ENCODE measurements at regions not wholly inside any gene's neighbourhood (a gene's known extent, or its start where the extent isn't known, plus 50 kb on each side); places are given as distances from the start of the nearest gene placed in this dataset.

DNA sequence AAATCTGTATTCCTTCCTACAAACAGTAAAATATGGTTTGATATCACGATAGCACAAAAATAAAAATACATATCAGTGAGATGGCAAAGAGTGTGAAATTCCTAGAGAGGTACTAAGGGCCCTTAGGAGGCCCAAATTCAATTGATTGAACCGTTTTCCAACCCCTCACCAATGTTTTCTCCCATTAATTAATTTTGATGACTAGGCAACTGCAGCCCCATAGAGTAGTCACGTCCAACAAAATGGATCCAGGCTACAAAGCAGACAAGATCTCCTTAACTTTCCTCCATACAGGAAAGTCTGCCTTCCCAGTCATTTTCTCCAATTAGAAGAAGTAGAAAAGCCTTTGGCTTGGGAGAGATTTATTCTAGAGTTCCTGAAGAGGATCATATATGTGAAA is 193.9 kb downstream of the PLOD2 start:
- H3K4me3 ChIP-seq (ENCODE audit: low read length in 2 of 2), result no peak overlapping the region
- H3K9ac ChIP-seq (ENCODE audit: low read length in 2 of 2), result no peak overlapping the region
- H3K4me1 ChIP-seq (ENCODE audit: control insufficient read depth, insufficient read depth, low read length), result no peaks in the 10 kb centered on the region
- H3K27me3 ChIP-seq (ENCODE audit: control insufficient read depth in 1 of 2, insufficient read depth in 2 of 2, low read length in 2 of 2), result no peaks in the 10 kb centered on the region
- H3K27ac ChIP-seq (ENCODE audit: low read length), result no peak overlapping the region
- H3K36me3 ChIP-seq (ENCODE audit: control insufficient read depth in 2 of 2, insufficient read depth in 2 of 2, low read length in 2 of 2), result no peaks in the 10 kb centered on the region
- H3K9me3 ChIP-seq (ENCODE audit: control insufficient read depth in 2 of 2, low read length in 2 of 2), result no peaks in the 10 kb centered on the region

DNA sequence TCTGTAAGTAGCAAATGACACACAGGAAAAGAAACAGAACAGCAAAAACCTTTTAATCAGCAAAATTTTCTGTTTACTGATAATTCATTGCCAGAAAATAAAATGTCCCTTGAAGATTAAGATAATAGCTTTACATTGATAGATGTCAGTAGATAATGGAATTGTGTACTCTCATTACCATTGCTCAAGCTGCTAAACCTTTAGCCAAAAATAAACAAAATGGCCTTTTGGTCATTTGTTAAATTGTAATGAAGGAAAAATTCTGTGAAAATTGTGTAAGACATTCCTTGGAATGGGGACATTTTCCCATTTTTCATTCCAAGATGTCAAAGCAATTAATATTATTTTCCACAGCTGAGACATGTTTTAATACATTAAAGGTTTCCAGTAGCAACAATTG is 189.8 kb downstream of the PLOD2 start:
- Histone ChIP-seq H3K9me3 (ENCODE audit: control insufficient read depth in 2 of 2, low read length in 2 of 2) (no peaks in the 10 kb centered on the region), H3K27ac (ENCODE audit: low read length) (no peak overlapping the region), H3K27me3 (ENCODE audit: control insufficient read depth in 1 of 2, insufficient read depth in 2 of 2, low read length in 2 of 2) (no peaks in the 10 kb centered on the region), H3K9ac (ENCODE audit: low read length in 2 of 2) (no peak overlapping the region), H3K4me1 (ENCODE audit: control insufficient read depth, insufficient read depth, low read length) (no peaks in the 10 kb centered on the region), H3K4me3 (ENCODE audit: low read length in 2 of 2) (no peak overlapping the region), H3K36me3 (ENCODE audit: control insufficient read depth in 2 of 2, insufficient read depth in 2 of 2, low read length in 2 of 2) (no peaks in the 10 kb centered on the region)

DNA sequence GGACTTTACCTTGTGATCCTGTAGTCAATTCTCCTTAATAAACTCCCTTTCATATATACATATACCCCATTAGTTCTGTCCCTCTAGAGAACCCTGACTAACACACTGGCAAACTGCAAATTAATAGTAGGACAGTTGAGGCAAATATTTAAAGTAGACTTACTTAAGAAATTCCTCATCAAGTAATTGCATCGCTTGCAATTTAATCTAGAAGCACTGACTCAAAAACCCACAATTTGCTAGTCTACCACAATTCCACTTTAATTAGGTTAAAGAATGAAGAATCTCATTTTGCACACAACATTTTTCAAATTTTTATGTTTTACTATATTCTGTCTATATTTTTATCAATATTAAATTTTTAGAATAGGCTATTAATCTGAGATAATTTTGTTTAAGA is 188.1 kb downstream of the PLOD2 start:
- Histone ChIP-seq H3K9ac (ENCODE audit: low read length in 2 of 2) (no peak overlapping the region), H3K27ac (ENCODE audit: low read length) (no peak overlapping the region)

DNA sequence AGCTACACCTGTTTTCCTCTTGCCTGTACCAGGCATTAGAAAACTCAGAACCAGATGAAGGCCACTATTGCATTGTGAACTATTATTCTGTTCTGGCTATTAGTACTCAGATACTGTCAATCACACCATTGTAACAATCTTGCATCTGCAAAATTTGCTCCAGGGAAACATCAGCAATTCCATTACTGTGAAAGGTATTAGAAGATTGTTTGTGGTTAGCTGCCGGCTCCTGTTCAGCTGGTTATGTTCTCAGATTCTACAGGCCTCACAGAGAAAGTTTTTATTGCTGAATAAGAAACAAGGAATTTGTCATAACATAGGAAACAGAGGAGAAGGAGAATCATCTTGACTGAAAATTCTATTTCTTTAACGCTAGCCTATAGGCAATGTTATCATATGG is 179.9 kb downstream of the PLOD2 start:
- Histone ChIP-seq H3K27ac (ENCODE audit: low read length) (no peak overlapping the region), H3K9ac (ENCODE audit: low read length in 2 of 2) (no peak overlapping the region), H3K27me3 (ENCODE audit: control insufficient read depth in 1 of 2, insufficient read depth in 2 of 2, low read length in 2 of 2) (no peaks in the 10 kb centered on the region), H3K36me3 (ENCODE audit: control insufficient read depth in 2 of 2, insufficient read depth in 2 of 2, low read length in 2 of 2) (no peaks in the 10 kb centered on the region), H3K9me3 (ENCODE audit: control insufficient read depth in 2 of 2, low read length in 2 of 2) (no peaks in the 10 kb centered on the region), H3K4me1 (ENCODE audit: control insufficient read depth, insufficient read depth, low read length) (no peaks in the 10 kb centered on the region), H3K4me3 (ENCODE audit: low read length in 2 of 2) (no peak overlapping the region)

More for the DNA sequence above, 188.1 kb downstream of the PLOD2 start:
- H3K9me3 ChIP-seq (ENCODE audit: control insufficient read depth in 2 of 2, low read length in 2 of 2), result no peaks in the 10 kb centered on the region
- no peaks in the 10 kb centered on the region for H3K36me3 ChIP-seq (ENCODE audit: control insufficient read depth in 2 of 2, insufficient read depth in 2 of 2, low read length in 2 of 2)
- H3K4me3 ChIP-seq (ENCODE audit: low read length in 2 of 2), result no peak overlapping the region
- no peaks in the 10 kb centered on the region for H3K4me1 ChIP-seq (ENCODE audit: control insufficient read depth, insufficient read depth, low read length)
- H3K27me3 ChIP-seq (ENCODE audit: control insufficient read depth in 1 of 2, insufficient read depth in 2 of 2, low read length in 2 of 2), result no peaks in the 10 kb centered on the region

DNA sequence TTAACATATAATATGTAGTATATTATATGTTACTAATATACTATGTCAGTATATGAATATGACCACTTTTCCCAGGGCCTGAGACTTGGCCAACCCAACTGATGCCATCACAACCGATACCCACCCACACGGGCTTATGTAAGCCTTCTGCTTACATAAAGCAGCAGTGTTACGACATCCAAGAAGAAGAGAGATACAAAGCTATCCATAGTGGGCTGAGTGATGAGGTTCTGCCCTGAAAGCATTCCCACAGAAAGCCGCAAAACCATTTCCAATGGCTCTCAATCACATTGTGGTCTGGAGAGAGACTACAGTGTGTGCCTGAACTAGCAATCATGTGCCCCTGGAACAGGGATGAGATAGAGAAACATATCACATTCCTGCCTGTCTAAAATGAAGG is 177.9 kb downstream of the PLOD2 start:
- Histone ChIP-seq H3K4me1 (ENCODE audit: control insufficient read depth, insufficient read depth, low read length) (no peaks in the 10 kb centered on the region), H3K27me3 (ENCODE audit: control insufficient read depth in 1 of 2, insufficient read depth in 2 of 2, low read length in 2 of 2) (no peaks in the 10 kb centered on the region), H3K9me3 (ENCODE audit: control insufficient read depth in 2 of 2, low read length in 2 of 2) (no peaks in the 10 kb centered on the region), H3K36me3 (ENCODE audit: control insufficient read depth in 2 of 2, insufficient read depth in 2 of 2, low read length in 2 of 2) (no peaks in the 10 kb centered on the region), H3K27ac (ENCODE audit: low read length) (no peak overlapping the region), H3K4me3 (ENCODE audit: low read length in 2 of 2) (no peak overlapping the region), H3K9ac (ENCODE audit: low read length in 2 of 2) (no peak overlapping the region)

Measured in stomach smooth muscle (tissue), 2 donors.